ENCODE measurements at regions not wholly inside any gene's neighbourhood (a gene's known extent, or its start where the extent isn't known, plus 50 kb on each side); places are given as distances from the start of the nearest gene placed in this dataset.
A peak's percentile ranks its signal among the peaks of the same experiment; 100 is the strongest.

- TF ChIP-seq USF2 (IDR thresholded peaks at IDR 0.05; ENCODE audit: borderline replicate concordance, low read depth, low read length) (no peak), IRF3 (IDR thresholded peaks at IDR 0.05; ENCODE audit: low read depth, low read length) (no peak), FOXM1 (IDR thresholded peaks at IDR 0.05; ENCODE audit: low read depth) (no peak), USF1 (IDR thresholded peaks at IDR 0.05; ENCODE audit: borderline replicate concordance, low read depth) (no peak), SMC3 (IDR thresholded peaks at IDR 0.05; ENCODE audit: low read depth, low read length) (no peak), RAD21 (IDR thresholded peaks at IDR 0.05; ENCODE audit: low read length) (no peak), ELF1 (IDR thresholded peaks at IDR 0.05) (no peak), RXRA (IDR thresholded peaks at IDR 0.05; ENCODE audit: borderline replicate concordance, low read depth) (no peak), FOSL2 (IDR thresholded peaks at IDR 0.05; ENCODE audit: borderline replicate concordance, low read depth) (no peak), TAF1 (IDR thresholded peaks at IDR 0.05; ENCODE audit: borderline replicate concordance, low read depth, low read length) (no peak), RFX5 (IDR thresholded peaks at IDR 0.05; ENCODE audit: low read length) (no peak), CHD2 (IDR thresholded peaks at IDR 0.05; ENCODE audit: low read length, partially characterized antibody) (no peak), TCF12 (IDR thresholded peaks at IDR 0.05) (no peak), GATA2 (CRISPR knock-in tag; IDR thresholded peaks at IDR 0.05) (no peak), EZH2phosphoT487 (IDR thresholded peaks at IDR 0.05; ENCODE audit: borderline replicate concordance, low read depth) (no peak)
- no peak overlapping the region for H3K9ac ChIP-seq
- peak overlapping the region in 1 of 2 experiments; percentile 67; a peak in 1 of 4 replicates for H3K27ac ChIP-seq (ENCODE audit: low read depth in 2 of 2, low read length in 1 of 2)
- no peaks in the 10 kb centered on the region for H3F3A ChIP-seq (replicated peaks; ENCODE audit: insufficient read depth)
- no peaks in the 10 kb centered on the region for H3K79me2 ChIP-seq (ENCODE audit: insufficient read depth)
- WGBS (ENCODE audit: low lambda C conversion rate): 32% methylated on average over 3 of the region's 3 CpGs
- no peak overlapping the region for H3K4me3 ChIP-seq (ENCODE audit: low read depth in 2 of 2, low read length in 1 of 2)
- ChIA-PET CTCF (interaction anchor here (0.6 to 2.6 kb wide), 14 partner anchors 8 to 351 kb away, joined by 3 to 29 read pairs (median 3); no protein-coding TSS in a partner anchor), POLR2A (interaction anchor here (1.5 kb wide), 1 partner anchor 183 kb away, joined by 6 read pairs; the partner anchor contains the start of gene CTBP2)
- H3K36me3 ChIP-seq (replicated peaks in 1 of 2; ENCODE audit: control insufficient read depth in 1 of 2, insufficient read depth in 2 of 2, low read length in 1 of 2): no peaks in the 10 kb centered on the region
- H2AFZ ChIP-seq (ENCODE audit: low read depth): no peak overlapping the region; the same call in 1 of the 2 replicates
- H3K9me3 ChIP-seq: no peaks in the 10 kb centered on the region
- H4K20me1 ChIP-seq (ENCODE audit: insufficient read depth): no peaks in the 10 kb centered on the region
- peaks cover 0 to 4% of the 10 kb centered on the region in 2 experiments; a peak in 2 of 4 replicates for H3K4me1 ChIP-seq (ENCODE audit: control insufficient read depth in 1 of 2, insufficient read depth in 2 of 2, low read depth in 1 of 2, low read length in 1 of 2)
- H3K9me2 ChIP-seq: no peaks in the 10 kb centered on the region
- H3K4me2 ChIP-seq: no peak overlapping the region
- peak; percentile 37 for DNase-seq
- no peaks in the 10 kb centered on the region for H3K27me3 ChIP-seq (ENCODE audit: insufficient read depth)
These were observed 183.6 kb upstream of the CTBP2 start for GRCh38 chr10:125343983-125344382.

Measured in SK-N-SH (cell line).